A549 (cell line): ENCODE measurements at regions not wholly inside any gene's neighbourhood (a gene's known extent, or its start where the extent isn't known, plus 50 kb on each side); places are given as distances from the start of the nearest gene placed in this dataset.

ENCODE experiments used
- CEBPB ChIP-seq, 2 experiments: fragments of >200 bp in 1 of 2; sonication (Bioruptor Twin) in 1 of 2; formaldehyde crosslinking in 1 of 2; IDR thresholded peaks; 2 replicates each; pipeline ENCODE4 v1.6.1; 2012 to 2016
- CTCF ChIP-seq: fragments of >200 bp; sonication (Bioruptor Twin); formaldehyde crosslinking; IDR thresholded peaks from 3 replicates; pipeline ENCODE4 v1.5.1; 2016
- E2F6 ChIP-seq: IDR thresholded peaks from 2 replicates; pipeline ENCODE4 v1.6.1; 2012; ENCODE audit warnings: low read depth, borderline replicate concordance
- EHF ChIP-seq: fragments of 250-450 bp; sonication (Bioruptor Pico); IDR thresholded peaks from 2 replicates; pipeline ENCODE4 v1.5.0; 2020; ENCODE audit warnings: mild to moderate bottlenecking
- HMGXB4 ChIP-seq: fragments of 250-450 bp; sonication (Bioruptor Pico); IDR thresholded peaks from 2 replicates; pipeline ENCODE4 v1.5.0; 2021; ENCODE audit warnings: mild to moderate bottlenecking, moderate library complexity, borderline replicate concordance
- POLR2A ChIP-seq: IDR thresholded peaks from 2 replicates; pipeline ENCODE4 v1.6.1; 2012; ENCODE audit warnings: mild to moderate bottlenecking, low read length
- REST ChIP-seq: fragments of 200-600 bp; sonication (generic); IDR thresholded peaks from 2 replicates; pipeline ENCODE4 v1.6.1; 2016; ENCODE audit warnings: antibody characterized with exemption, mild to moderate bottlenecking, moderate library complexity

- TF ChIP-seq CTCF = no peak
- no peak for TF ChIP-seq HMGXB4
- TF ChIP-seq POLR2A = no peak
- TF ChIP-seq CEBPB (IDR thresholded peaks at IDR 0.05) = no peak
- TF ChIP-seq EHF = no peak
- TF ChIP-seq REST = no peak
- TF ChIP-seq E2F6 = no peak
Observed at GRCh38 chr11:114912826-114913225, 234.5 kb downstream of the NXPE2 start.
